22Rv1 (cell line): ENCODE measurements at regions not wholly inside any gene's neighbourhood (a gene's known extent, or its start where the extent isn't known, plus 50 kb on each side); places are given as distances from the start of the nearest gene placed in this dataset.

ENCODE experiments used
- ZFX ChIP-seq: fragments of 450-650 bp; IDR thresholded peaks from 2 replicates; pipeline ENCODE4 v1.6.1; 2017; ENCODE audit warnings: antibody characterized with exemption, borderline replicate concordance
- TF ChIP-seq, protein P1 (sequence below): fragments of 450-650 bp; IDR thresholded peaks from 2 replicates; pipeline ENCODE4 v1.5.1; 2017; ENCODE audit warnings: mild to moderate bottlenecking

DNA sequence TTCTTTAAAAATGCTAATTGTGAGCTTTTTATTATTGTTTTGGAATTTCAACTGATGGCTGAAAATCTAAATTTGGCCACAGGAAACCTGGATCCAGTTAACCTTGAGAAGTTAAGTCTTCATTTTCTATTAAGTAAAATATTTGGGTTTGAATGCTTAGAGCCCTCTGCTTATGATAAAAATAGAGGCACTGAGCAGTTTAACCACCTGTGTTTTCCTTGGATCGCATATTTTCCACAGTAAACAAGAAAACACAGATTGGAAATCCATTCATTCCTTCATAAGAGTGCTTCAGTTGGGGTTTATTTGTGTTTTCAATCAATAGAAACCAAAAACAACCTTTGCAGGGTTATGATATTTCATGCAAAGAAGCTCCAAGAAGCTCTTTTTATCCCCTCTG is 77.2 kb upstream of the HES1 start:
- TF ChIP-seq, protein P1, sequence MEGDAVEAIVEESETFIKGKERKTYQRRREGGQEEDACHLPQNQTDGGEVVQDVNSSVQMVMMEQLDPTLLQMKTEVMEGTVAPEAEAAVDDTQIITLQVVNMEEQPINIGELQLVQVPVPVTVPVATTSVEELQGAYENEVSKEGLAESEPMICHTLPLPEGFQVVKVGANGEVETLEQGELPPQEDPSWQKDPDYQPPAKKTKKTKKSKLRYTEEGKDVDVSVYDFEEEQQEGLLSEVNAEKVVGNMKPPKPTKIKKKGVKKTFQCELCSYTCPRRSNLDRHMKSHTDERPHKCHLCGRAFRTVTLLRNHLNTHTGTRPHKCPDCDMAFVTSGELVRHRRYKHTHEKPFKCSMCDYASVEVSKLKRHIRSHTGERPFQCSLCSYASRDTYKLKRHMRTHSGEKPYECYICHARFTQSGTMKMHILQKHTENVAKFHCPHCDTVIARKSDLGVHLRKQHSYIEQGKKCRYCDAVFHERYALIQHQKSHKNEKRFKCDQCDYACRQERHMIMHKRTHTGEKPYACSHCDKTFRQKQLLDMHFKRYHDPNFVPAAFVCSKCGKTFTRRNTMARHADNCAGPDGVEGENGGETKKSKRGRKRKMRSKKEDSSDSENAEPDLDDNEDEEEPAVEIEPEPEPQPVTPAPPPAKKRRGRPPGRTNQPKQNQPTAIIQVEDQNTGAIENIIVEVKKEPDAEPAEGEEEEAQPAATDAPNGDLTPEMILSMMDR = no peak
- no peak for TF ChIP-seq ZFX
